ENCODE measurements at regions not wholly inside any gene's neighbourhood (a gene's known extent, or its start where the extent isn't known, plus 50 kb on each side); places are given as distances from the start of the nearest gene placed in this dataset.

GRCh38 chr18:59837586-59837985, 62.2 kb upstream of the PMAIP1 start (continued):
- TF ChIP-seq REST (IDR thresholded peaks at IDR 0.05; ENCODE audit: low read depth, low read length) (no peak), PKNOX1 (IDR thresholded peaks at IDR 0.05) (no peak), ZSCAN29 (IDR thresholded peaks at IDR 0.05) (no peak), JUND (IDR thresholded peaks at IDR 0.05; ENCODE audit: low read depth, low read length) (no peak), SUZ12 (IDR thresholded peaks at IDR 0.05; ENCODE audit: unreplicated experiment) (no peak), NR2C2 (IDR thresholded peaks at IDR 0.05; ENCODE audit: borderline replicate concordance, control insufficient read depth, insufficient read length, low read depth) (no peak), ZNF622 (IDR thresholded peaks at IDR 0.05) (no peak), MTA2 (IDR thresholded peaks at IDR 0.05; ENCODE audit: low read depth) (peak; percentile 51), TCF3 (IDR thresholded peaks at IDR 0.05; ENCODE audit: borderline replicate concordance, insufficient read depth, low read depth, low read length) (no peak), BRCA1 (IDR thresholded peaks at IDR 0.05; ENCODE audit: low read depth, low read length) (no peak), IRF4 (IDR thresholded peaks at IDR 0.05; ENCODE audit: low read depth, low read length) (no peak), SMARCA5 (IDR thresholded peaks at IDR 0.05) (peak; percentile 85; the same call in 1 of the 2 replicates)

Data from GM12878 (cell line).